ENCODE measurements at regions not wholly inside any gene's neighbourhood (a gene's known extent, or its start where the extent isn't known, plus 50 kb on each side); places are given as distances from the start of the nearest gene placed in this dataset.
"Not testable (repeated sequence)": the region's sequence is repeated elsewhere in the genome, so short reads cannot be mapped to it uniquely, and the experiment has no call there.

DNA sequence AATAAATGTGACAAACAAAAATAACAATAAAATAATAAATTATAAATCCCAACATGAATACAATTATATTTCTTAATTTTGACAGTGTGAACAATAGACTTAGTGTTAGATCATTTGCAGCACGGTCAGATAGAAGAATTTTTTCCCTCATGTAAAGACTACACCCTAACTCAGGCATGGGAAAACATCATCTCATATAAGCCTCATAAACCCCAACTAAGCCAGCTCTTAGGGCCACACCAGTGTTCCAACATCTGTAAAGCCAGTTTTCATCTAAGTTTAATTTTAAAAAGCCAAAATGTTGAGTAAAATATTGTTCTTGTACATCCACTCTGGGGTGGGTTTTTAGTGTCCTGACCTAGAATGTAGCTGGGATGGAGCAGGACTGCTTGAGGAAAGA is 167.4 kb downstream of the QRSL1 start:
- DNase-seq: no peak

DNA sequence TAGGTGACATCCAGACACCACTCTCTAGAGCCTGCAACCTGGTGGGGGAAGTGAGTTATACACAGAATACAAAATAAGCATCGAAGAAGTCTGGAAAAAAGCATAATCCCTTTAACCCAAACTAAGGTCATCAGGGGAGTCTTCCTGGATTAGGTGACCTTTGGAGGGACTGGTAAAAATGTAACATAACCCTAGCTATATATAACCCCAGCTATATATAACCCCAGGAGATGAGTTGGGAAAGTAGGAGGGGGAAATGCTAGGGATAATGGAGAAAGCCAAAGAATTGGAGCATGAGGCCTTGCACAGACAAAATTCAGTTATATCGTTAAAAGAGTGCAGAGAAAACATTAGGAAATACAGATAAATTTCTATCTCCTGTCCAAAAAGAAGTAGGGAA is 164.8 kb downstream of the QRSL1 start:
- DNase-seq: no peak

DNA sequence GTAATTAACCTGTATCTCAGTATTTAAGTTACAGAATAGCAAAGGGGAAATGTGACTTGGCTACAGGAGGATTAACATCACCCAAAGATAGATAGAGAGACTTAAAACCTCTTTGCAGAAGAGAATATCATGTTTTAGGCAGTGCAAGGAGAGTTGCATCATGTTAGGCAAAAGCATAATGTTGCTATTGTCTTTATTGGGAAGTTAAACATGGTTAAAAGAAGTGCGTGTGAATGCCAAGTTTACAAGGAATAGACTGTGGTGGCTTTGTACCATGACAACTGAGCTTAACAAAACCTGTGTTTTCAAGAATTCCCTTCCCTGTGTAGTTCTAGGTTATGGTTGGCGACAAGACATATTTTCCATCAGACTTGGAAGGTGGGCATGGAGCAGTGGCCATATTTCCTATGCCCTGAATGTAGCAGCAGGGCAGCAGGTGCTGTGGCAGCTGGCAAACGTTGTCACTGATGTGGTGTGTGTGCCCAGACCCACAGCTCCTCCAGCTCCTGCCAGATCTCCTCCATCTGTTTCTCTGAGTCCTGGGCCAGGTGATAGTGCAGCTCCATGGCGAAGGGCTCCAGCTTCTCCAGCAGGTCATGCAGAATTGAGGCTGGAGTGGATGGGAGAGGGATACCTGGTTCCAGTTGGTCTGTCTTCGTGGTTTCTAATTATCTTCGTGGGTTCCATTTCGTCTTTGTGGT is 163.3 kb downstream of the QRSL1 start:
- no peak for DNase-seq

DNA sequence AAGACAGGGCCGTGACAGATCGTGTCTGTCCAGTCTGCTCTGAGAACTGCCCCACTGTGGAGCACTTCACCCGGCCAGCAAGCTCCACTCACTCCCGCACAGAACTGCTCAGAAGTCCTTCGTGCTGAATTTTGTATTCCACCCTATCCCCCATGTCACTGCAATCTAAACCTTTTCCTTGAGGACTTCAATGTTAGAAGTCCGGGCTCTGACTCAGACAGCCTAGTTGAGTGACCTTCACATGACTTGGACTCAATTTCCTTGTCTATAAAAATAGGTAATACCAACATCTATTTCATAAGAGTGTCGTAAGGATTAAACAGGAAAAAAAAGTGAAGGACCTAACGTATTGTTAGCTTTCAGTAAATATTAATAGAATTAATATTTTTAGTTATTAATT is 161.6 kb downstream of the QRSL1 start:
- no peak for DNase-seq

DNA sequence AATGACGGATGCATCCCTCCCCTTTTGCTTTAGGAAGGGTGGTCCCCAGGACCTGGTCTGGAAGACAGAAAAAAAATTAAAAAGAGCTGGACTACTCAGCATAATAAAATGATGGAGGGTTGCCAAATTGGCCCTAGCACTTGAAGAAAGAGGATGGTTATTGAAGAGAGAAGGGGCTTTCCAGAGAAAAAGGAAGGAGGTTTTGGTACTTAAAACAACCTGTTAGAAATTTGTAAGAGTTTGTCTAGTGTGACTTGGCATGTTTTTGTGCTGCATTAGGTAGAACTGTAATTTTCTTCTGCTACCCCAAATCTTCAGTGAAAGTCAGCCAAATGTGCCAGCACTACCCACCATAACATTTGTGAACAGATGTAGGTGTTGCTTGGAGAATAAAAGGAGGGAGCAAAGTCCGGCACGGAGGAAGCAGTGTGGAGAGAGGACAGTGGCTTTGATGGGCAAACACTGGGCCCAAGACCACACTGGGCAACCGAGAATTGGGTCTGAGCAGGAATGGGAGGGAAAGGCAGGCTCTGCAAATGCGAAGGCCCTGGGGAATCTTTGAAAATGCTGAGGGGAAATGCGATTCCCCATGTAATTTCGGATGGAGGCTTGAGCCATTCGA is 160.9 kb downstream of the QRSL1 start:
- DNase-seq: no peak

DNA sequence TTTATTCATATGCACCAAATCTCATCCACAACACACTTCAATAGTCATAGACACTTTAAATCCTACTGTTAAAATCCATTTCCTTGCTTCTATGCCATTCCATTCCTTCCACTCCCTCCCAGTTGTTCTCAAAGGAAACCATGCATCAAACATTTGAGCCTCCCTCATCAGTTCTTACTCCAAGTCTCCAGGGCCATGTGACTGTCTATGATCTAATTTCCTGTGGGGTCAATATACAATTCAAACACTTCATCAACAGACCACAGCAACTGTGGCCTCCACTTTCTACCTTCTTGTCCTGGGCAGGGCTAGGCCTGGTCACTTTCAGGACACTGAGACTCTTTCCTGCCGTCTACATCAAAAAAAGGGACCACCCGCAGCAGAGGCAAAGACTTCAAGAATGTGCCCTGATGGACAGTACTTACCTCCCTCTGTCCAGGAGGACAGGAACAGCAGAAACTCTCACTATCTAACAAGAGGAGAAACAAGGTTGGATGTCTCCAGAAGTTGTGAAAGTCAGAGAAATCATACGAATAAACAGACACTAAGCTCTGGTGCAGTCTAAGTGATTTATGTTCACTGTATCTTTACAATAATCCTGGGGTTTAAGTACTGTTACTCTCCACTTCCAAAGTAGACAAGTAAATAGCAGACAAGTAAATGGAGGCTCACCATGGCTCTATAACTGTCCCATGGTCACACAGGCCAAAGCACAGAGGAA is 160.2 kb downstream of the QRSL1 start:
- DNase-seq: no peak

DNA sequence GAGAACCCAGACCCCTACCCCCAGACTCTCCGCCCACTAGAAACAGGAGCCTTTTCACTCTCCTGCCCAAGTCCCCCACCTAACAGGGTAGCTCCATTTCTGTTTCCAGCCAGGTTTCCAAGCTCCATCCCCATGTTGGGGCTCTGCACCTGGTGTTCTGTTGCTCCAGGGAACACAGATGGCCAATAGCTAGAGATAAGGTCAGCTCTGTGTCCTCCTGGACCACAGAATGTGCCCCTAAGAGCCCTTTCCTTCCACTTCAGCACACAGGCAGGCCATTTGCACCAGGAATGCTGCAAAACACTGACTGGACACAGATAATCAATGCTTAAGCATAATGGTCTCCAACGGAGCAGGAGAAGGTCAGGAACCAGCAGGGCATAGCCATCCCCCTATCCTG is 159.4 kb downstream of the QRSL1 start:
- no peak for DNase-seq

DNA sequence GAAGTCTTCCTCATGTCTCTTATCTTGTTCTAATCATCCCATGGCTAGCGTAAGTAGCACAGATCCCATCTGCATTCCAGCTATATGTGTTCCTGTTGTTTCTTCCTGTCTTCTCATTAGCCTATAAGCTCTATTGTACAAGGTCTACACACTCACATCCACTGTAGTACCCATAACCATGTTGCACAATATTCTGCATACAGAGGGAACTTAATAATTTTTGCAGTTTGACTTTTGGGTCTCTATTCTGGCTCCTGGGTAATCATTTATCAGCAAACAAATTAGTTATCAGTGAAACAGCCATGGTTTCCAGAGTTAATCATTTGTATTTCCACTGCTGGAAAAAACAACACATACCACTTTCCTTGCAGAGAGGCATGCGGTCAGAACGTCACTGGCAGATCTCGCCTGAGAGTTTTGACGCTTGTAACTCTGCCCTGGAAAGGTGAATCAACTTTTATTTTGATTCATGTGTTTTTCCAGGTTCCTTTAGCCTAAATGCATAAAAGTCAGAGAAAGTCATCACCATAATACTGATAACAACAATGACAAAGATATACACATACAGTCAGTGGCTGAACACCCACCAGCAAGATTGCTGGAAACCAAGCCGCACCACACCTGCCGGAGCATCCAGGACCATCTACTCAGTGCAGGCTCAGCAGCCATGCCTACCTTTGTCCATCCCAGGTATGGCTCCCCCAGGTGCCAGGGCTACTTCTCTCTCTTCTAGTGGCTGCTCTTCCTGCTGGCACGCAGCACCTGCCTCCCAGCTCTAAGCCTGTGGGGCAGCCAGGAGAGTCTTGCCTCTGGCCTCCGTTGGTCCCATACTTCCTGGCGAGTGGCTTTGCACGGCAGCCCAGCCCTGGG is 158.2 kb downstream of the QRSL1 start:
- DNase-seq: no peak

DNA sequence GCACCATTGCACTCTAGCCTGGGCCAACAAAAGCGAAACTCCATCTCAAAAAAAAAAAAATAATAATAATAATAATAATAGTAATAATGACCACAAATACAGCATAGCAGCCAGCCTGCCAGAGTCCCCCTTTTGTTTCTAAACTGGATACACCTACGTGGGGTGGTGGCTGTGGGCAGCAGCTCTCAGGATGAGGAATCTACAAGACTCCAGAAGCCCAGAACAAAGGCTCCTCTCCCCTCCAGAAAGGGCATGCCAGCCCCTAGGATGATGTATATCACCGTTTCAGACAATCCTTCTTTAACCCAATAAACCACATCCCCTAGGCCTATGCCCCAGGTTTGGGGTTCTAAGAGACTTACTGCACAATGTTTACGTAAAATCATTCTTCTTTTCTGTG is 155.9 kb downstream of the QRSL1 start:
- no peak for DNase-seq

DNA sequence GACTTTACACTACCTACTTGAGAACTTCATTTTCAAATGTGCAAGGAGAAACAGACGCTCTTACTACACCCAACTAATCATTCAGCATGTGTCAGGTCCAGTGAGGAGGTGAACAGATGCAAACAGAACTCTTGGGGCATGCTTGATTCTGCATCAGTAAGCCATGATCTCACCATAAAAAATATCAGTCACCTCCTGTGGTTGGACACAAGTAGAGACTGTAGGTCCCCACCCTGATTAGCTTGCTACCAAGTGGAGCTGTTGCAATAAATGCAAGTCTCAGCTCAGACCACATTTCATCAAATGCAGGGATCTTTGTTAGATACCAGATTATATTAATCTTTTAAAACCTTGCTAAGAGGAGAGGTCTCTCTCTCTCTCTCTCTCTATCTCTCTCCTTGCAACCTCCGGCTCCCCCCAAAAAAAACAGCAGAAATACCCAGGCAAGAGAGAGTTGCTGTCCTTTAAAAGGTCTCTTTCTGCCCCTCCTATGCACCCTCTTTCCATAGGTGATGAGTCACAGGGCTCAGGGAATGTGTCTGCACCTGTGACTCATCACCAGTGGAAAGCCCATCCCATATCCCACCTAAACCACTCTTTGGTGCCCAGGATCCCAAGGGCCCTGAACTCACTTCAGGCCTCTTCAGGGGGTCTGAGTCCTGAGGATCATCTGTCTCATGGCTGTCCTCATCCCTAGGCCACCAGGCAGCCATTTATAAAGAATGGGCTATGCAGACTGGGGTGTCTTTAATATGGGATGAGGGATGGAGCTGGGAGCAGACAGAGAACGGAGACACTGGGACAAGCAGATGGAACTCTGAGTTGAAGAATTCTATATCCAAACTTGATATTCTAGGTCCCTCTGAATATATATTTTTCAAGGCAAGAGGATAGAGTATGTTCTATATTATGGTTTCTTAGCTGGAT is 154.5 kb downstream of the QRSL1 start:
- DNase-seq: no peak

DNA sequence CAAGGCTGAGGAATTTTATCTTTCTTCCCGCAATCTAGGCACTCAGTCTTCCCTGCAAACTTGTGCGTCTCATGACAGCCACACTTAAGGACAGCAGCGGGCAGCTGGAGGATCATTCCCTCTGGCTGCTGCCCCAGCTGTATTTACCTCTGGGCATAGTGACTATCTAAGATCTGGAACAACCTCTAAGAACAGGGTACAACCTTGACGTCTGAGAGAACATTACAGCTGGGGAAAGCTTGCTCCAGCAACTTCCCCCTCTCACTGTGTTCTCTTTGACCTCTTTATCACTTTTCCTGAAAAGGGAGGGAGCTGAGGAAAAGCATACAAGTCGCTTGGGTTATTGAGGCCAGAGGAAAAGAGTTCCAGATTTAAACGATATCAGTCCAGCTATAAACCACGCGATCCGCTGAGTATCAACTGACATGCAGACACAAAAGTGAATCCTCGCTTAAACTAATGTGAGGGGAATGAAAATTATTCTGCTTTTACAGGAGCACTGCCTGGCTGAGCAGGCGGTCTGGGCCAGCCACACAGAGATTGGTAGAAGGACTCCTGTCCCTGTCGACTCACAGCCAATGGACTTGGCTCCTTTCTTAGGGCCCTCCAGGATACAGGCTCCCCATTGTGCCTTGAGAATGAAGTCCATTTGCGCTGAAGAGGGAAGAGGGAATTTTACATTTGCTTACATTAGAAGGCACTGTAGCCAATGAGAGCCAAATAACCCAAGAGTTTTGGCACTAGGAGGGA is 153.3 kb downstream of the QRSL1 start:
- no peak for DNase-seq

DNA sequence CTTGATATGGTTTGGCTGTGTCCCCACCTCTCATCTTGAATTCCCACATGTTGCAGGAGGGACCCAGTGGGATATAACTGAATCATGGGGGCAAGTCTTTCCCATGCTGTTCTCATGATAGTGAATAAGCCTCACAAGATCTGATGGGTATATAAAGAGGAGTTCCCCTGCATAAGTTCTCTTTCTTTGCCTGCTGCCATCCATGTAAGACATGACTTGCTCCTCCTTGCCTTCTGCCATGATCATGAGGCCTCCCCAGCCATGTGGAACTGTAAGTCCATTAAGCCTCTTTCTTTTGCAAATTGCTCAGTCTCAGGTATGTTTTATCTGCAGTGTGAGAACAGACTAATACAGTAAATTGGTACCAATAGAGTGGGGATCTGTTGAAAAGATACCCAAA is 150.2 kb downstream of the QRSL1 start:
- DNase-seq: not testable (repeated sequence)

DNA sequence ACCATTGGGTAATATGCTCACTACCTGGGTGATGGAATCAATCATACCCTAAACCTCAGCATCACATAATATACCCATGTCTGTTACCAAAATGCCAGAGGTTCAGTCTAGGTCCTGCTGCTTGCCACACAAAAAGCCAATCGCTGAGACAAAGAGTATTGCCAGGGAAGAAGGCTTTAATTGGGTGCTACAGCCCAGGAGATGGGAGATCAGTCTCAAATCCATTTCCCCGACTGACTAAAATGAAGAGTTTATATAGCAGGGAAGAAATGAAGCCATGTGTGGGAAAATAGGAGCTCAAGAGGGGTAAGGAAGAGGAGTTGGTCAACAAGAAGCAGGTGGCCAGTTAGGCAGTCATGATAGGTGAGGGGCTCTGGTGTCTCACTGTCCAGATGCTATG is 149.6 kb downstream of the QRSL1 start:
- no peak for DNase-seq

DNA sequence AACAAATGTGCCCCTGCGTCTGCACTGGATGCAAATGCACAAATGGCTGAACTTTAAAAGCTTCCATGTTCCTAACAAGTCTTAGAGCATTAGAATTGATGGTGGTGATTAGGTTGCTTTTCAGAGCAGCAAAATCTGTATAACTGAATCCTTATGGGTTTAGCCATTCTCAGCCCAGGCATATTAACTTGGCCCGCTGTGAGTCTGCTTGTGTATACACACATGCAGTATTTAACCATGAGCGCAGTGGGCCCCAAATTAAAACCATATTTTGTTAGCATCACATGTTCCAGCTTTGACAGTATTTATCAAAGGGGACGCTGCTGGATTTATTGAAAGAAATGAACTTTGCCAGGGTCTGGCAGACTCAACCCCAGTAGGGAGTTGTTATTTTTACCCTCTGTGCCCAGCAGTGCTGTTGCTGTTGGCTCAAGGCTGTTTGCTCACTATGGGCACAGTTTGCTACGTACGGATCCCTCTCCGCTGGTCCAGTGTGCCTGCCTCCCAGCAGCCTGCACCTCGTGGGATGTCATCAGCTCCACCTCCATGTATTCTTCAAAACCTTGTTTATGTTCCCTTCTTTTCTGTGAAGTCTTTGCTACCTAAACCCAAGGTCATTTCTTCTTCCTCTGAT is 144.7 kb downstream of the QRSL1 start:
- no peak for DNase-seq

DNA sequence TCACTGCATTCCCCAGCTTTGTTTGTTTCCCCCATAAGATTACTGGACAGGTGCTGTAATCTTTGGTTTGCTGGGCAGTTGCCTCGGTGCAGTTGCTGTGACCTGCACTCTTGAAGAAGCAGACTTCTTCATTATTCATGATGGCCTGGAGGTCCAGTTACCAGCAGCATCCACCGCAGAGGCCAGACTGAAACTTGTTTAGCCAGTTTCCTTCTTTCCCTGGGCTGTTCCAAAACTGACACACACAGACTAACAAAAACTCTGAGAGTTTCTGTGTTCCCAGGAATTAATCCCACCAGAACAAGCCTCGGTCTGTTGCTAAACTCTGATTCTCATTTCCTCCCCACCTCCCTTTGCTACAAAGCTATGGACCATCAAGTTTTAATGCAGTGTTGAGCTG is 144.1 kb downstream of the QRSL1 start:
- no peak for DNase-seq

DNA sequence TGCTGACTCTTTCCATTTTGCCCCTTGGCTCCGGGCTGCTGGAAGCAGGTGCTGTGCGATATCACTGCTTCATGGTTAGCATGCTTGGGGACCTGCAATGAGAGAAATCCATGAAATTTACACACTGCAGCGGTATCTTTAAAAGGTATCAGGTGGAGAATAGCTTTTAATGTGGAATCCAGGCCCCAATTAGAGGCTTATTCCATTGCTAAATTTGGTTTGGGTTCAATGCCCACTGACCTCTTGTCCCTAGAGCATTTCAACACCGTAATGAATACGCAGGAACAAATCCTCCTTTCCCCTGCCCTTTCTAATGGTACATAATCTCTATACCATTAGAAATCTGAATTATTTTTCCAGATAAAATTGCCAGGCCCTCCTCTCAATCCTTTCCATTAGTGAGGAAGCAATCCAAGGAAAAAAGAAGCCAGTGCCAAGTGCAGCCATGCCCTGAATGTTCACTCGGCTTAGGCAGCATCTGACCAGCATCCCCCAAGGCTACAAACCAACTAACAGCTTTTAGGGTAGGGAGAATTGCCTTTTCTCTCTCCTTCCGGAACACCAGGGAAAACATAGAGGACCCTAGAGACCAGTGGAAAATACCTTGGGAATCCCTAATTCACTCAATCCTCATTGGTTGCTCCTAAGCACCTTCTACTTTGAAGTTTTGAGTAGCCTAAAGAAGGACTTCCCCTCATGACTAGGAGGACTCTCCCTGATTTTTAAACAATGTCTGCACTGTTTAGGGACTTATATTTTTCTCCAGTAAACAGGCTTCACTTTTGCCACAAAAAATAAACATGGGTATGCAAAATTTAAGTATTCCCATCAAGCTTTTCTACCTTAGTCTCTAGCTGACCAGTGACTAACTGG is 143.1 kb downstream of the QRSL1 start:
- DNase-seq: no peak

DNA sequence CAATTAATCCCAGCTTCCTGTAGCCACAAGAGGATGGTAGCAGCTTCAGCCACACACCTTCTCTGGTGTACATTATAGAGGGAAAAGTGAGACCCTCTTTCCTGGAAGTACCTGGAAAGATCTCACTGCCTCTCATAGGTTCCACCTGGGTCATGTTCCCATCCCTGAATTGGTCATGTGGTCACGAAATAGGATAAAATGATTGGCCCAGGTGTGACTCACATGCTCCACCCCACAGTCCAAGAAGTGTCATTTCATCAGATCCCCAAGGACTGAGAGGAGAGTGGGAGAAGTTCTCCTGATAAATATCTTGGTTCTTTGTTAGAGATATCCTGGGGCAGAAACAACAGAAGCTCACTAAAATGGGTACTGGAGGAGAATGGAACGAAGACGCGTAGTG is 142.4 kb downstream of the QRSL1 start:
- DNase-seq: no peak

DNA sequence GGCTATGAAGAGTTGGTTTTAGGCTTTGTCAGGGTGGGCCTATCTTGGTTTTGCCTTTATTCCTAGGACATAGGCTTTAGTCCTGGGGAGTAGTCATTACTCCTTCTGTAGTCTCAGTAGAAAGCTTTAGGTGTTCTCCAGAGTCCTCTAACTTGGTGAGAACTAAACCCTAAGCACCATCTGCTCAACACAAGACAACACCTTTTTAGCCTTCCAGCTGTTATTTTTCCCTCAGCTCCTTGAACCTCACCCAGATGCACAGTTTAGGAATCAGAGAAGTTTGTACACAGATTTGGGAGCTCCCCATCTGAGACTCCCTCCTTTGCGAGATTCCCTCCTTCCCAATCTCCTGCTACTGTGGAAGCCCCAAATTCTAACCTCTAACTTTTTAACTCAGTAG is 141.3 kb downstream of the QRSL1 start:
- no peak for DNase-seq

DNA sequence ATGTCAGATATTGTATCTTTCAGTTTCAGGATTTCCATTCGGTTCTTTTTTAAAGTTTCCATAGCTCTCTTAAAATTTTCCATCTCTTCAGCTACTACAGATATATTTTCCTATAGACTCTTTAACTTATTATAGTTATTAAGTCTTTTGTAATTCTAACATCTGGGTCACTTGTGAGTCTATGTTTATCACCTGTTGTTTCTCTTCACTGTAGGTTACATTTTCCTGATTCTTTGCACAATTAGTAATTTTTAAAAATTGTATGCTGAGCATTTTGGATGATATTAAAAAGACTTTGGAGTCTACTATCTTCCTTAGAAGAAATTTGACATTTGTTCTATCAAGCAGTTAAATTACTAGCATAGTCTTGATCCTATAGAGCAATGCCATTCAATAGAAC is 140.7 kb downstream of the QRSL1 start:
- DNase-seq: no peak

DNA sequence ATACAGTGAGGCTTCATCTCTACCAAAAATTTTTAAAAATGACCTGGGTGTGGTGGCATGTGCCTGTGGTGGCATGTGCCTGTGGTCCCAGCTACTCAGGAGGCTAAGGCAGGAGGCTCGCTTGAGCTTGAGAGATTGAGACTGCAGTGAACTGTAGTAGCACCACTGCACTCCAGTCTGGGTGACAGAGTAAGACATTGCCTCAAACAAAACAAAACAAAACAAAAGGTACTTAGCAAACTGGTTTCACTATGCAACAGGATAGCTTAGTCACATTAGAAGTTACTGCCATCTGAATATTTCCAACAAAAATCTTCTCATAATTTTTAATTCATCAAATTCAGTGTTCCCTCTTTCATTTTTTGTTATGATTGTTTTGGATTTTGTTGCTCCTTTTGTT is 137.9 kb downstream of the QRSL1 start:
- DNase-seq: no peak
